ENCODE measurements at regions not wholly inside any gene's neighbourhood (a gene's known extent, or its start where the extent isn't known, plus 50 kb on each side); places are given as distances from the start of the nearest gene placed in this dataset.

- no peaks in the 10 kb centered on the region for H3K36me3 ChIP-seq (ENCODE audit: control insufficient read depth in 2 of 3, insufficient read depth in 3 of 3, low read length in 3 of 3)
- TF ChIP-seq, protein P1, sequence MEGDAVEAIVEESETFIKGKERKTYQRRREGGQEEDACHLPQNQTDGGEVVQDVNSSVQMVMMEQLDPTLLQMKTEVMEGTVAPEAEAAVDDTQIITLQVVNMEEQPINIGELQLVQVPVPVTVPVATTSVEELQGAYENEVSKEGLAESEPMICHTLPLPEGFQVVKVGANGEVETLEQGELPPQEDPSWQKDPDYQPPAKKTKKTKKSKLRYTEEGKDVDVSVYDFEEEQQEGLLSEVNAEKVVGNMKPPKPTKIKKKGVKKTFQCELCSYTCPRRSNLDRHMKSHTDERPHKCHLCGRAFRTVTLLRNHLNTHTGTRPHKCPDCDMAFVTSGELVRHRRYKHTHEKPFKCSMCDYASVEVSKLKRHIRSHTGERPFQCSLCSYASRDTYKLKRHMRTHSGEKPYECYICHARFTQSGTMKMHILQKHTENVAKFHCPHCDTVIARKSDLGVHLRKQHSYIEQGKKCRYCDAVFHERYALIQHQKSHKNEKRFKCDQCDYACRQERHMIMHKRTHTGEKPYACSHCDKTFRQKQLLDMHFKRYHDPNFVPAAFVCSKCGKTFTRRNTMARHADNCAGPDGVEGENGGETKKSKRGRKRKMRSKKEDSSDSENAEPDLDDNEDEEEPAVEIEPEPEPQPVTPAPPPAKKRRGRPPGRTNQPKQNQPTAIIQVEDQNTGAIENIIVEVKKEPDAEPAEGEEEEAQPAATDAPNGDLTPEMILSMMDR (IDR thresholded peaks at IDR 0.05; ENCODE audit: borderline replicate concordance, extremely low read depth, insufficient read depth): no peak
- intact Hi-C loops (cut with DNase I): no loop called here
These were observed 50.9 kb upstream of the DCBLD2 start for GRCh38 chr3:98952404-98952803.

More at GRCh38 chr3:98952404-98952803, 50.9 kb upstream of the DCBLD2 start:
- FAIRE-seq (no peak), DNase-seq (no peak)
- no peaks in the 10 kb centered on the region for H3K27me3 ChIP-seq (ENCODE audit: control insufficient read depth, insufficient read depth, low read length)
- no peak overlapping the region for H3K27ac ChIP-seq (ENCODE audit: low read depth in 2 of 2, low read length in 2 of 2)
- no peaks in the 10 kb centered on the region for H3K9me3 ChIP-seq (ENCODE audit: control insufficient read depth in 2 of 3, insufficient read depth in 1 of 3, low read length in 3 of 3)
- no peaks in the 10 kb centered on the region for H3K4me1 ChIP-seq (ENCODE audit: control insufficient read depth in 2 of 3, insufficient read depth in 2 of 3, low read depth in 1 of 3, low read length in 3 of 3)
- H3K9ac ChIP-seq (ENCODE audit: low read length in 3 of 3): no peak overlapping the region
- H3K4me3 ChIP-seq (ENCODE audit: low read length in 3 of 3): no peak overlapping the region

All from kidney (tissue), 13 donors.